ENCODE measurements at regions not wholly inside any gene's neighbourhood (a gene's known extent, or its start where the extent isn't known, plus 50 kb on each side); places are given as distances from the start of the nearest gene placed in this dataset.

GRCh38 chr1:244157731-244158438 is 106.8 kb downstream of the ZBTB18 start:
- DNase-seq: no peak

- no peak for DNase-seq
These were observed 108.6 kb downstream of the ZBTB18 start for GRCh38 chr1:244159646-244160045.

DNA sequence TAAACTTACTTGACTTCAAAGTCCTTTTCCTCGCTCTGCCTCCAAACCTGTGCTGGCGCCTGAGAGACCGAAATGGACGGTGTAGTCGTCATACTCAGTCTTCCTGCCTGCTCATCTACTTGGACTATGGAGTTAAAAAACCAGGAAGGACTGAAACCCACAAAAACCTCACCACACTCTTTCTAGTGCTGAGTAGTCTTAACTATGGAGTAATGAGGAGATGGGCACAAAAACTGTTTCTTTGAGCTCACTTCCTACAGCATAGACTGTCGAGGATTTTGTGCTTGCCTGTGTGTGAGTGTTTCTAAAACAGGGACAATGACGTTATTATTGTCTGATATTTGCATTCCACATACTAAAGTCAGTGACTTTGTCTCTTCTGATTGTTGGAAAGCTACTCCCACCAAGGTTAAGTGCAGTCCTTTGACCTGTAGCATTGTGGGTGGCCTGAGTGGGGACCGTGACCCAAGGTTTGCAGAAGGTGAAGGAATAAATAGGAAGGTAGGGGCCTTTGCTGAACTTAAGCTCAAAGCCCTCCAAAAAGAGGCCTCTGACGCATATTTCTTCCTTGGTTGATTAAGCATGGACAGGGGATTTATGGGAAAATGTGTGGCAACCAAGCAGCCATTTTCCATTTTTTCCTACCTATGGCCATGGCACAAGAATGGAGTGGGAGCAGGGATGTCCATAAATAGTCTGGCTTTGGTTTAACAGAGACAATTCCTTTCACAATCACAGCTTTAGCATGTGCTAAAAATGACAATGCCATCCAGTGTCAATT is 109.6 kb downstream of the ZBTB18 start:
- DNase-seq: no peak

- DNase-seq: no peak
These were observed 110.1 kb downstream of the ZBTB18 start for GRCh38 chr1:244161236-244161510.

DNA sequence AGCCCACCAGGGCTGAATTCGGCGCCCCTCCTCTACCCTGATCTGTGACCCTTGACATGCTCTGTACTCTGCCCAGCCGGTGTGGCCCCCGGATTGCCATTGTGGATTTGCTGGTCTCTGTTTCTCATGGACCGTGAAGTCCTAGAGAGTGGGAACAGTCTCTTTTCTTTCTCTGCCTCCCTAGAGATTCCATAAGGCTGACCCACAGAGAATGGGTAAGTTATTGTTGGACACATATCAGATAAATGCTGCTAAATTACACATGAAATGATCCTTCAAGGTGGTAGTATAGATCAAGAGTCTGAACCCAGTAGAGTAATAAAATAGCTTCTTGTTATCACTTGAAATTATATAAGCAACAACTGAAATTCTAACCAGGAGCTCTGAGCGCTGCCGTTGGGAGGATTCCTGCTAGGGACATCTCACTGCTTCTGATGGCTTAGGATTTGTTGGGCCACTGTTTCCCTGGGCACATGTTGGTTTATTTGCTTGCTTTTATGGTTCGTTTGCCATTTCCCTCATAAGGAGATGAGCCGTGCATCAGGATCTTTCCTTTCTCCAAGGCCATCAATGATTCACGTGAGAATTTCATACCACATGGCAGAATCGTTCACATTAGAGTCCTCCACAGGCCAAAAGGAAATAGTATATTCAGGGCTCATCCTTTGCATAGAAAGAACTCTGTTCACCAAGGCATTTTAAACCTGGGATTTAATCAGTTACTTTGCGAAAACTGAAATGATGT is 111.9 kb downstream of the ZBTB18 start:
- DNase-seq: no peak

- no peak for DNase-seq
These were observed 112.9 kb downstream of the ZBTB18 start for GRCh38 chr1:244163861-244164510.

DNA sequence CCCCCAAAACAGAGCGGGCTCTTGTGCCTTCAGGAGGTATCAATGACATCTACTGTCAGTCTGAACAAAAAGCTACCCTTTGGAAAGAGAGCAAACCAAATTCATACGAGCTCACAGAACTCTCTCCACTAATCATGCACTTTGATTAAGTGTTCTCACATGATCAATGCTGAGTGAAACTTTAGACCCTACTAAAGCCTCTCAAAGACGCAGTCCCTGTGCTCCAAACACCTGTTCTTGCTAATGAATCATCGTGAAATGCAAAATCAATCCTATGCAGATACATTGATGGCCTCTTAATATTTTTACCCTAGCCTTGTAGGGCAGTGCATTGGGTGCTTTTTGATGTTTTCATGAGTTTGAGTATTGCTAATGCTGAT is 113.4 kb downstream of the ZBTB18 start:
- no peak for DNase-seq

- DNase-seq: no peak
These were observed 113.9 kb downstream of the ZBTB18 start for GRCh38 chr1:244165021-244165420.

DNA sequence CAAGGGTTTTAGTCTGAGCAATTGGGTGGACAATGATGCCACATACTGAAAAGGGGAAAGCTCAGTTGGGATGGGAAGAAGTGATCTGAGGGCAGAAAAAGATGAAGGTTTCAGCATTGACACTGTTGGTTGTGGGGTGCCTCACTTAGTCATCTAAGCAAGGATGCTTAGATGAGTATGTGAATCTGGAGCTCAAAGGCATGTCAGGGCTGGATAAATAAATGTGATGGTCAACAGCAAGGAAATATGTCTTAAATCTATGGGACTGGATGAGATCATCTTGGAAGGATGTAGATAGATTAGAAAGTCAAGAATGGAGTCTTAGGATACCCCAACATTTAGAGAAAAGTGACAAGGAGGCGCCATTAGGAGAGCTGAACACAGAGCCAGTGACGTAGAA is 114.6 kb downstream of the ZBTB18 start:
- DNase-seq: no peak

DNA sequence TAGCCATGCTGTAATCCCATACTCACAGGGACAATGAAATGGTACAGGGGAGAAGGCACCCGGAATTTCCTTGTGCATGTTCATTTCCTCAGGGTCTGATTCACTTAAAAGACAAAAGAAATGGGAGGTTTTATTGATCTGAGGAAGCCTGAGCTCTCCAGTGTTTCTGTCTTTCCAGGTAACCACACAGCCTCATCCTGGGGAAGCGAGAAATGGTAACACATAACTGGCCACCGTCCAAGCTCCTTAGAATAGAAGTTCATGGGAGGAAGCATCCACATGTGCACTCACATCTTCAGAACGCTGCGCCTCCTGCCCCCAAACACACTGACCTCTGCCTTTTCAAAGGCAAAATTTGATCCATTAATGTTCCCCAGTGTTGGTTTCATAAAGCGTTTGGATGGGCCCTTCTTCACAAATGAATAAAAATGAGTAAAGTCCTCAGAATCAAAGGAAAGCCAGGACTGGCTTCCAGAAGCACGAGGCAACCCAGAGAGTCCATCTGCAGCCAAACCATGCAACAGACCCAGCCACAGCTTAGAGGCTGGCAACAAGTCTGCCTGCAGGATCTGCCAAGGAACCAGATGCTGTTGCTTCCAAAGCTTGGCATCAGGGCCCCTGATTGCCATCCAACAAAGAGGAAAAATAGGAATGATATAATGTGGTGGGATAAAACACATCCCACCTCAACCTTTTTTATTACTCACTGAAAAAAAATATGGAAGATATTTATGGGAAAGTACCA is 120.3 kb downstream of the ZBTB18 start:
- no peak for DNase-seq

- DNase-seq: no peak
These were observed 122.2 kb downstream of the ZBTB18 start for GRCh38 chr1:244173240-244173639.

DNA sequence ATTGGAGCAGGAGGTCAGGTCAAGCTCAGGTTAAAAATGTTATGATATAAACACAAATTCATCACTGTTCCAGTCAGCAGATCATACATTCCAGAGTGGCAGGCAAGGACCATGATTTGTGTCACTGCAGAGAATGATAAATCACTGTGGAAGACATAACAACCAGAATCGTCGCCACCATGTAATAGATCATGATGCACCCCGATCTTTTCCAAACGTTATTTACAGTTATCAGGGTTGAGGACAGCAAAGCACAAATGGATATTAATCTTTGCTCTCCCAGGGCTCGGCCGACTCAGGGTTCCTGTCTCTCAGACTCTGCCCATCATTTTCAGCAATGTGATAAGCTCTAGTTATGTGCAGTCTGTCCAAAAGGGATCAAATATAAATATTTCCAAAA is 122.7 kb downstream of the ZBTB18 start:
- no peak for DNase-seq

GRCh38 chr1:244174922-244175521 is 123.9 kb downstream of the ZBTB18 start:
- no peak for DNase-seq

DNA sequence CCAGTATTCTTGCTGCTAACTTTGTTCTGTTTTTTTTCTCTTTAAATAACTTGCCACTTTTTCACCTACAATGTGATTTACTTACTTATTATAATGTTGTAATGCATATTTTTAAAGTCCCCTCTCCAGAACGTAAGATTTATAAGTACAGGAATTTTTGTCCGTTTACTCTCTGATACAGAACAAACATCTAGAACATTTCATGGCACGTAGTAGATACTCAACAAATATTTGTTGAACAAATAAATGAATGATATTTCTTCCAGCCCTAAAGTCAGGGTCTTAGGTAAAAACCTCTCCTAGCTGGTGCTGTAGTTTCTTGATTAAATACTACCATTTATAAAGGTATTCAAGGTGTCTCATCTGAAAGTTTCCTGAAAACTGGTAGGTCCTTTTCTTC is 125.1 kb downstream of the ZBTB18 start:
- DNase-seq: no peak

GRCh38 chr1:244180256-244180655 is 129.2 kb downstream of the ZBTB18 start:
- DNase-seq: no peak

DNA sequence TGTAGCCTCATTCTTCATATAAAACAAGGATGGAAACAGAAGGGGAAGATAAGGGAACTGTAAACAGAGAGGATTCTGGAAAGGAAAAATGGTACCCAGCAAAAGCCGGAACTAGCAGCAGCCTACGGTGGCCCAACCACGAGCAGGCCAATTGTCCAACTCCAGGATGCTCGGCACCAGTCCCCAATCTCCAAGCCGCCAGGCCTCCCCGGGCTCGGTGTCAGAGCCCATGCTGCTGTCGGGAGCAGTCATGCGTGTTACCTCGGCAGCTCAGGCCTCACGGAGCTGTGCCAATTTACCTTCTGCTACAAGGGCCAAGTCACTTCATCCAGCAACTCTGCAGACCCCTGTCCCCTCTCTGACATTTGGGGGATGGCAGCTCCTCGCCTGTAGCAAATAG is 130.8 kb downstream of the ZBTB18 start:
- DNase-seq: no peak

- DNase-seq: no peak
These were observed 132.0 kb downstream of the ZBTB18 start for GRCh38 chr1:244183037-244183436.

GRCh38 chr1:244186372-244186771 is 135.3 kb downstream of the ZBTB18 start:
- no peak for DNase-seq

DNA sequence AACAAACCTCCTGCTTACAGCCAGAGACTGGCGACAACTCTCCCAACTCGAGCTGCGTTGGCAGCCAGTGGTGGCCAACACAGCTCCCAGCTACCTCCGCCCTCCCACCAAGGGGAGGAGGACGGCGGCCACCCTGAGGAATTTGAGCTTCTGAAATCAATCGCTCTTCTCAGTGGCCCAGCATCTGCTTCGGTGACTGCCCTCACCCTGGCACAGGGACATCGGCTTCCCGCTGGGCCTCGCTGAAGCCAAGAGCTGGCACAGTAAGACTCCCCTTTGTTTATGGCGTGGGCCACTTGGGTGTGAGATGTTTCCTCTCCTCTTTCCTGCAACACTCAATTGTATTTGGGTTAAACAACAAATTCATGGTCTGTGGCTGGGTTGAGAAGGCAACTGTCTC is 136.2 kb downstream of the ZBTB18 start:
- DNase-seq: no peak

DNA sequence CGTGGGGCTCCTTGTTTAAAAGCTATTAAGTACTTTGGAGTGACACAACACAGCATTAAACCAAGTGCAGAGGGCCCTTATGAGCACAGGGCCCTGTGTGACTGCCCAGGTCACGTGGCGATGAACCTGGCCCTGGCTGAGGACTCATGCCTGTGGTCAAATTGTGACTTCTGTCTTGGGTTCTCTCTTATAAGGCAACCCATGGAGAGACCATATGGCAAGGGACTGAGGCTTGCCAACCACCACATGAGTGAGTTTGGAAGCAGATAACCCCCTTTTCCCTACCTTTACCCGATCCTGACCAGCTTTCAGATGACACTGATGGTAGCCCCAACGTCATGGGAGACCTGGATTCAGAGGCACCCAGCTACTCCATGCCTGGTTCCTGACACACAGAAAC is 140.5 kb downstream of the ZBTB18 start:
- no peak for DNase-seq

DNA sequence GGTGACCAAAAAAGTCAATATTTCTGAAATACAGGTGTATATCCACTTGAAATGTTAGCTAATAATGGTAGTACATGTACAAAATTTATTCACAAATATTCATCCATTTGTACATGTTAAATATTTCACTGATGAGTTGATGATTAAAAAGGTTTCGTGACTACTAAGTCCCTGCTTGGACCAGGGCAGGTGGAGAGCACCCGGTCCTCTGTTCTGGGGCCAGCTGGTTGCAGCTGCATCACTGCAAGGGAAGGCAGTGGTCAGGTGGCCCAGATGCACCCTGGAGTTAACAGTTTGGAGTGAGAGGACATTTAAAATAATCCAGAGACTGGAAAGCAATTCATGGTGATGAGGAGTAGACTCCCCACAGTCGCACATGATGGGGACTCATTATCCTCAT is 141.2 kb downstream of the ZBTB18 start:
- DNase-seq: no peak

DNA sequence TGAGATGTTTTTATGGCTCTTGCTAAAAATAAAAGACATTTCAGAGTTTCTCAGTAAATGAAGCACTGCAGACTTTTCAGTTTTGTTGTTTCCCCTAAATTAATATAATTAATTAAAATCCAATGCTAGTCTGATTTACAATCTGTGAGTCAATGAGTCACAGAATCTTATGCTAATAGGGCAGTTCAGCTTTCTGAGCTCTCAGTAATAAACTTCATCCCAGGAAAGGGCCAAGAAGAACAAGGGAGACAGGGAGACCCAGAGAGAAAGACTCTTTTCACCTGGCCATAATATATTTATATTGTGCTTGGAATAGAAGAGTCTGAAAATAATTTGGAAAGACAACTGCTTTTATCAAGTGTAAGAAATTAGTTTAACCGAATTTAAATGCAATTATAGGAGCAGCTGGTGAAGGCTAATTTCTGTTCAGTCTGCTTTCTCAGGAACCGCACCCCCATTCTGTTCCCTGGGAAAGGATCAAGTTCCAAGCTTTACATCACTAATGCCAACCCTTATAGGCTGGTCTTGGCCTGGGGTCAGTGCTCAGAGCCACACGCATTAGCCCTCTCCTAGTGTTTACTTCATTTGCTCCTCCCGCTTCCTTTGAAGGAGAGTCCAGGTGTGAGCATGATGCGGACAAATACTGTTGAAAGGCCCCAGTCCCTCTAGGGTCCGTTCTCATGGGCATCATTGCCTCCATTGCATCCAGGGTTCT is 145.6 kb downstream of the ZBTB18 start:
- no peak for DNase-seq

Data from SHP77 (cell line).